ENCODE measurements at regions not wholly inside any gene's neighbourhood (a gene's known extent, or its start where the extent isn't known, plus 50 kb on each side); places are given as distances from the start of the nearest gene placed in this dataset.

- no CpG with 5 or more reads among the region's 6 CpGs for WGBS (ENCODE audit: extremely low coverage, insufficient read length, low lambda C conversion rate)
- H3K79me2 ChIP-seq (ENCODE audit: insufficient read depth, low read length): no peaks in the 10 kb centered on the region
- no peak overlapping the region for H4K8ac ChIP-seq (replicated peaks; ENCODE audit: insufficient read length, low read depth, low read length)
- H4K20me1 ChIP-seq (ENCODE audit: control insufficient read depth, insufficient read depth, insufficient read length): no peaks in the 10 kb centered on the region
- Mint-ChIP-seq H3K27me3 (ENCODE audit: low read depth) (peaks cover 19% of the 10 kb centered on the region), H3K9me3 (no peaks in the 10 kb centered on the region), H3K36me3 (ENCODE audit: insufficient read depth in 1 of 3, low read depth in 3 of 3) (no peaks in the 10 kb centered on the region), H3K4me3 (no peak overlapping the region; a peak in 1 of 5 replicates), H3K27ac (no peak overlapping the region), H3K4me1 (peaks cover 21 to 45% of the 10 kb centered on the region in 2 experiments)
- H2AK5ac ChIP-seq (ENCODE audit: insufficient read length, low read length): no peak overlapping the region
- no peak overlapping the region for H3K4me2 ChIP-seq (ENCODE audit: insufficient read depth, insufficient read length, low read length)
- H4K5ac ChIP-seq (ENCODE audit: insufficient read length, low read depth, low read length): no peak overlapping the region
- H3T11ph ChIP-seq (ENCODE audit: low read length): no peak overlapping the region
- H2BK15ac ChIP-seq (ENCODE audit: low read depth, low read length): no peak overlapping the region
- H3K56ac ChIP-seq (ENCODE audit: insufficient read length, low read depth, low read length): no peak overlapping the region
- no peaks in the 10 kb centered on the region; the same call in 1 of the 2 replicates for H3K4me1 ChIP-seq (ENCODE audit: insufficient read depth, low read length)
- no peaks in the 10 kb centered on the region; the same call in 1 of the 2 replicates for H3K27me3 ChIP-seq (ENCODE audit: insufficient read depth, low read length)
- no peak overlapping the region for H4K91ac ChIP-seq (ENCODE audit: insufficient read length, low read depth, low read length)
- no peak for TF ChIP-seq CTCF (conservative IDR thresholded peaks at IDR 0.05)
- H3K18ac ChIP-seq (ENCODE audit: insufficient read length, low read depth, low read length): no peak overlapping the region
- no peaks in the 10 kb centered on the region for H3K23me2 ChIP-seq (ENCODE audit: insufficient read length, low read depth, low read length, poor library complexity, severe bottlenecking)
- H3K27ac ChIP-seq (ENCODE audit: insufficient read length, low read depth, low read length): no peak overlapping the region
- no peaks in the 10 kb centered on the region for H3K9me3 ChIP-seq (ENCODE audit: control insufficient read depth, low read depth, low read length)
- H3K14ac ChIP-seq (ENCODE audit: insufficient read depth, low read length): no peak overlapping the region
- DNase-seq: no peak
- no peak overlapping the region for H2BK120ac ChIP-seq (ENCODE audit: low read depth, low read length, poor library complexity, severe bottlenecking)
- H3K9ac ChIP-seq (ENCODE audit: extremely low read depth, insufficient read length, low read length): no peak overlapping the region
- no peaks in the 10 kb centered on the region for H3K79me1 ChIP-seq (ENCODE audit: insufficient read depth, low read depth, low read length, poor library complexity, severe bottlenecking)
- H2BK12ac ChIP-seq (ENCODE audit: insufficient read length, low read depth, low read length): no peak overlapping the region
- H3K4ac ChIP-seq (ENCODE audit: low read depth, low read length): no peak overlapping the region
- H3K23ac ChIP-seq (ENCODE audit: insufficient read length, low read depth, low read length): no peak overlapping the region
- H2BK20ac ChIP-seq (ENCODE audit: low read depth, low read length, poor library complexity, severe bottlenecking): no peak overlapping the region
- H2AFZ ChIP-seq (ENCODE audit: low read length): no peak overlapping the region
- H2BK5ac ChIP-seq (ENCODE audit: insufficient read length, low read length): no peak overlapping the region
Measured at GRCh38 chr22:27542602-27543001, 259.0 kb downstream of the MN1 start.
